HG03575 (cell line): ENCODE measurements at regions not wholly inside any gene's neighbourhood (a gene's known extent, or its start where the extent isn't known, plus 50 kb on each side); places are given as distances from the start of the nearest gene placed in this dataset.
A peak's percentile ranks its signal among the peaks of the same experiment; 100 is the strongest.
"Not testable (repeated sequence)": the region's sequence is repeated elsewhere in the genome, so short reads cannot be mapped to it uniquely, and the experiment has no call there.

Experiments used
- ATAC-seq: cut with Tn5 transposase; IDR thresholded peaks from one replicate; pipeline ENCODE4 v1.9.1; 2021; ENCODE audit not compliant: unreplicated experiment, insufficient number of reproducible peaks, low FRiP score; ENCODE audit errors: extremely low read depth

- ATAC-seq: no peak
Observed at GRCh38 chr4:86461849-86462248, 102.0 kb upstream of the MAPK10 start.

GRCh38 chr4:86472377-86473019 lies 112.6 kb upstream of the MAPK10 start:
- no peak for ATAC-seq

- ATAC-seq: not testable (repeated sequence)
Observed at GRCh38 chr4:86478151-86478550, 116.0 kb upstream of the PTPN13 start.

- ATAC-seq: no peak
Observed at GRCh38 chr4:86481440-86481839, 112.7 kb upstream of the PTPN13 start.

GRCh38 chr4:86482306-86483172 lies 111.6 kb upstream of the PTPN13 start:
- ATAC-seq: no peak

GRCh38 chr4:86483173-86483490 lies 111.0 kb upstream of the PTPN13 start:
- ATAC-seq: no peak

GRCh38 chr4:86483773-86484172 lies 110.3 kb upstream of the PTPN13 start:
- no peak for ATAC-seq

GRCh38 chr4:86484241-86484640 lies 109.9 kb upstream of the PTPN13 start:
- no peak for ATAC-seq

- ATAC-seq: no peak
Observed at GRCh38 chr4:86487738-86488348, 106.3 kb upstream of the PTPN13 start.

GRCh38 chr4:86493460-86493859 lies 100.7 kb upstream of the PTPN13 start:
- ATAC-seq: no peak

- ATAC-seq: no peak
Observed at GRCh38 chr4:86496094-86497080, 97.7 kb upstream of the PTPN13 start.

- no peak for ATAC-seq
Observed at GRCh38 chr4:86497131-86497530, 97.0 kb upstream of the PTPN13 start.

GRCh38 chr4:86497980-86498862 lies 95.9 kb upstream of the PTPN13 start:
- peak; percentile 47 for ATAC-seq

- ATAC-seq: no peak
Observed at GRCh38 chr4:86498863-86499166, 95.3 kb upstream of the PTPN13 start.

- no peak for ATAC-seq
Observed at GRCh38 chr4:86500527-86500926, 93.6 kb upstream of the PTPN13 start.

- ATAC-seq: no peak
Observed at GRCh38 chr4:86502081-86502480, 92.0 kb upstream of the PTPN13 start.

GRCh38 chr4:86506591-86506990 lies 87.5 kb upstream of the PTPN13 start:
- ATAC-seq: no peak

- no peak for ATAC-seq
Observed at GRCh38 chr4:86508436-86508835, 85.7 kb upstream of the PTPN13 start.
